ENCODE measurements at regions not wholly inside any gene's neighbourhood (a gene's known extent, or its start where the extent isn't known, plus 50 kb on each side); places are given as distances from the start of the nearest gene placed in this dataset.

DNA sequence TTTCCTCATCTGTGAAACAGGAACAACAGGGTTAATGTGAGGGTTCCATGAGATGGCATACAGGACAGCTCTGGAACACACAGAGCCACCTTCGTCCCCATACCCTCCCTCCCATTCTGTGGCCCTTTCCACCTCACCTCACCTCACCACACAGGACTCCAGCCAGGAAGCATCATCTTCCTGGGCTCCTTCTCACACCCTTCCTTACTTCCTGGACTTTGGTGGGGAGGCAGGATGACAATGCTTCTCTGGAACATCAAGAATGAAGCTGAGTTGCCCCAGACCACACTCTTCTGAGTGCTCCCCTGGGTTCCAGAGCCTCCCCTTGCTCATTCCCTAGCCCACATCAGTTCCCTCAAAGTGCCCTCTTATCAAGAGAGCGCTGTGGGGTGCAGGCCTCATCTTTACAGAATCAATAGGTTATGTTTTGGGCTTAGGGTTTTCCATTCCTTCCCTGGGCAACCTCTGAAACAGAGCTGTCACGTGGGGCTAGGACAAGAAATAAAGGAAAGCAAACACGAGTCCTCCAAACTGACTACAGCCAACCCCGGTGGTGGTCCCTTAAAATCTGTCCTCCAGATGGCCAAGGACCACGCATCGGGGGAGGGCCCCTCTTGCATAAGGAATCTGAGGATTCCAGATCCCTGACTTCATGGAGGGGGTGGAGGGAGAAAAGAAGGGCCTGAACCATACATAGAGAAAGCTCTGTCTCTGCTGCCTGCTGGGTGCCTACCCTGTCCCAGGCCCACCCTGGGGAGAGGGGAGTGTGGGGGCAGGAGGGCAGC lies 74.4 kb upstream of the ATP6AP2 start:
- DNase-seq (ENCODE audit: low spot score in 2 of 2): no peak
- H3K4me3 ChIP-seq (ENCODE audit: low read depth, poor library complexity, severe bottlenecking): no peak overlapping the region
- intact Hi-C loops (cut with DNase I; ENCODE audit: low total_unique reads): no loop called here
- 73 to 78% methylated on average over 7 of the region's 7 CpGs for WGBS, 2 donors
- TF ChIP-seq POLR2A (IDR thresholded peaks at IDR 0.05) (no peak), CTCF (IDR thresholded peaks at IDR 0.05) (no peak)

DNA sequence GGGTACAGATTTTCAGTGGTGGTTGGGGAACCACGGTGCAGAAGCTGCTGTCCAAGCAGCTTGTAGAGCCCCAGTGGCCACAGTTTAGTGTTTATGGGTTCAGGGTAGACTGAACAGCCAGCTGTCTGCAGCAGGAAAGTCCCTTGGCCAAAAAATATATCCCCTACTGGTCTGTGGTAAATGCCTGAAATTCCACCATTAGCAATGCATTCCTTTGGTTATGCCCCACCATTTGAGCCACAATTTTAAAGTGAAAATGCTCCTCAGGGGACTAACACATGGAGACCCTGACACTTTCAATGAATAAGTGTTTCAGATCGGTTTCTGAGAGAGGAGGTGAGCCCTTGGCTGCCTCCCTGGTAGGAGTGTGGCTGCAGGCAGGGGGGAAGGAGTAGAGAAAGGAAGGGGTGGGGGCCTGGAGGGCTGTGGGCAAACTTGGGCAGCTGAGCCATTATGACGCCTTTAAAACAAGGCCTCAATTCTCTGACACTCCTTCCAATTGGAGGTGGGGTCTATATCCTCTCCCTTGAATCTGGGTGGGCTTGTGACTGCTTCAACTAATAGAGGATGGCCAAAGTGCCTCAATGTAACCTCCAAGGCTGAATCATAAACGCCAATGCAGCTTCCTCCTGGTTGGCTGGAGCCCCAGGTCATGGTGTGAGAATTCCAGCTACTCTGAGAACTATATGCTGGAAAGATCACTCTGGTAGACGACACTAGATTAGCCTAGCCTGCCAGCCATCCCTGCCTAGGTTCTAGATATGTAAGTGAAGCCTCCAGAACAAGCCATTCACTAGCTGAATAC lies 75.8 kb upstream of the ATP6AP2 start:
- DNase-seq (ENCODE audit: low spot score in 2 of 2): no peak
- no peak overlapping the region for H3K4me3 ChIP-seq (ENCODE audit: low read depth, poor library complexity, severe bottlenecking)
- 48 to 85% methylated on average over 5 of the region's 5 CpGs for WGBS, 2 donors
- intact Hi-C loops (cut with DNase I; ENCODE audit: low total_unique reads): no loop called here
- TF ChIP-seq POLR2A (IDR thresholded peaks at IDR 0.05): no peak
- TF ChIP-seq CTCF (IDR thresholded peaks at IDR 0.05): no peak

GRCh38 chrX:40503094-40503493 lies 77.7 kb upstream of the ATP6AP2 start:
- DNase-seq (ENCODE audit: low spot score in 2 of 2): no peak
- TF ChIP-seq POLR2A (IDR thresholded peaks at IDR 0.05) (no peak), CTCF (IDR thresholded peaks at IDR 0.05) (no peak)
- WGBS, 2 donors: 97% methylated on average over 3 of the region's 3 CpGs
- intact Hi-C loops (cut with DNase I; ENCODE audit: low total_unique reads): no loop called here
- H3K4me3 ChIP-seq (ENCODE audit: low read depth, poor library complexity, severe bottlenecking): no peak overlapping the region

- DNase-seq (ENCODE audit: low spot score in 2 of 2): no peak
- H3K4me3 ChIP-seq (ENCODE audit: low read depth, poor library complexity, severe bottlenecking): no peak overlapping the region
- TF ChIP-seq POLR2A (IDR thresholded peaks at IDR 0.05): no peak
- intact Hi-C loops (cut with DNase I; ENCODE audit: low total_unique reads): no loop called here
Observed at GRCh38 chrX:40502688-40503087, 78.1 kb upstream of the ATP6AP2 start.

GRCh38 chrX:40501164-40501855 lies 79.5 kb upstream of the ATP6AP2 start:
- WGBS, 2 donors: 80 to 81% methylated on average over 8 to 11 of the region's 11 CpGs
- DNase-seq (ENCODE audit: low spot score in 2 of 2): no peak
- no peak for TF ChIP-seq CTCF (IDR thresholded peaks at IDR 0.05)
- TF ChIP-seq POLR2A (IDR thresholded peaks at IDR 0.05): no peak
- intact Hi-C loops (cut with DNase I; ENCODE audit: low total_unique reads): no loop called here
- no peak overlapping the region for H3K4me3 ChIP-seq (ENCODE audit: low read depth, poor library complexity, severe bottlenecking)

- DNase-seq (ENCODE audit: low spot score in 2 of 2): no peak
- H3K4me3 ChIP-seq (ENCODE audit: low read depth, poor library complexity, severe bottlenecking): no peak overlapping the region
- WGBS, 2 donors: 72 to 81% methylated on average over 3 to 4 of the region's 4 CpGs
- intact Hi-C loops (cut with DNase I; ENCODE audit: low total_unique reads): no loop called here
- TF ChIP-seq POLR2A (IDR thresholded peaks at IDR 0.05) (no peak), CTCF (IDR thresholded peaks at IDR 0.05) (no peak)
Observed at GRCh38 chrX:40496728-40497127, 84.0 kb upstream of the ATP6AP2 start.
